NT2/D1 (cell line): ENCODE measurements at regions not wholly inside any gene's neighbourhood (a gene's known extent, or its start where the extent isn't known, plus 50 kb on each side); places are given as distances from the start of the nearest gene placed in this dataset.

Experiments
- SUZ12 ChIP-seq: IDR thresholded peaks from 2 replicates; pipeline ENCODE4 v1.6.1; 2011; ENCODE audit not compliant: insufficient read length, insufficient read depth; ENCODE audit errors: extremely low read depth
- YY1 ChIP-seq: IDR thresholded peaks from 2 replicates; pipeline ENCODE4 v1.6.1; 2011; ENCODE audit not compliant: insufficient read length, insufficient read depth
- ZNF274 ChIP-seq: IDR thresholded peaks from 2 replicates; pipeline ENCODE4 v1.6.1; 2011; ENCODE audit warnings: mild to moderate bottlenecking, low read depth, low read length

- TF ChIP-seq SUZ12 (no peak), YY1 (no peak), ZNF274 (no peak)
These were observed 356.6 kb downstream of the SETD4 start for GRCh38 chr21:35703704-35704103.
